Astrocyte (in vitro differentiated cells and primary cell): ENCODE measurements at regions not wholly inside any gene's neighbourhood (a gene's known extent, or its start where the extent isn't known, plus 50 kb on each side); places are given as distances from the start of the nearest gene placed in this dataset.

ENCODE experiments used
- CTCF ChIP-seq: IDR thresholded peaks from 2 replicates; pipeline ENCODE4 v1.5.1; 2011; ENCODE audit warnings: low read depth, mild to moderate bottlenecking, inconsistent platforms, low read length, moderate library complexity; ENCODE audit not compliant: insufficient read depth
- EZH2 ChIP-seq: IDR thresholded peaks from 2 replicates; pipeline ENCODE4 v1.6.1; 2012; ENCODE audit warnings: mild to moderate bottlenecking, low read length, inconsistent platforms; ENCODE audit not compliant: insufficient read depth

DNA sequence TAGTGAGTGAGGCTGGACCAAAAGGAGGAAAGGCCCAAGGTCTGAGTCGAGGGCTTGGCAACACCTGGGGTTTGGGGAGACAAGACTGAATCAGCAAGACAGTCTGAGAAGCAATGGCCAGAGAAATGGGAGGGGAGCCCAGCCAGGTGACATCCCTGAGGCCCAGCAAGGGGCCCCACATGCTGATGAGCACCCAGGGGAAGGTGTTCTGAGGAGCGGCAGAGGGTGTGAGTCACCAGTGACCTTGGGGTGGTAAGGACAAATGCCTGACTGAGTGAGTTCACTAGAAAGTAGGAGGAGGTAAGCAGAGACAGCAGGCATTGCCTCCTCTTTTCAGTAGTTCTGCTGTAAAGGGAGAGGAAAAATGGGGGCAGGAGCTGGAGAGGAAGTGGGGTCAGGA, 192.4 kb upstream of the GALNT2 start:
- TF ChIP-seq CTCF (no peak), EZH2 (no peak)
